CD4-positive, alpha-beta T cell (primary cell): ENCODE measurements at regions not wholly inside any gene's neighbourhood (a gene's known extent, or its start where the extent isn't known, plus 50 kb on each side); places are given as distances from the start of the nearest gene placed in this dataset.
"Not testable (repeated sequence)": the region's sequence is repeated elsewhere in the genome, so short reads cannot be mapped to it uniquely, and the experiment has no call there.

ENCODE experiments used
- ATAC-seq: fragments of 200-7000 bp; cut with Tn5 transposase; one replicate; pipeline ENCODE4 v1.10.0; 2022; ENCODE audit warnings: mild to moderate bottlenecking; ENCODE audit not compliant: poor library complexity
- CTCF ChIA-PET: fragments of 350-600 bp; sonication (Branson Sonifier 250); formaldehyde crosslinking; loops from one replicate; lab custom pipeline; 2021; ENCODE audit warnings: antibody characterized with exemption, inconsistent platforms; lab: Charles Lee
- POLR2A ChIA-PET: fragments of 350-600 bp; sonication (Branson Sonifier 250); formaldehyde crosslinking; loops from one replicate; lab custom pipeline; 2021; ENCODE audit warnings: antibody characterized with exemption, inconsistent platforms; lab: Charles Lee
- DNase-seq, 14 experiments: peaks; one replicate each; pipeline ENCODE4 v3.0.0-alpha.2; 2013 to 2020; ENCODE audit warnings: mixed read lengths in 2 of 14
- H3K27ac ChIP-seq, 2 donors: one replicate each; pipeline versions ENCODE4 v1.5.1 to v1.7.0; 2013; ENCODE audit warnings: low read length in 2 of 2, low read depth in 1 of 2, mild to moderate bottlenecking in 1 of 2
- H3K27me3 ChIP-seq, 2 experiments: 1 replicate in 1 of 2; 2 replicates in 1 of 2; pipeline versions ENCODE4 v1.6.1 to v1.7.0; 2013; ENCODE audit warnings: low read length in 2 of 2, control low read depth in 1 of 2, mild to moderate bottlenecking in 1 of 2, moderate library complexity in 1 of 2; ENCODE audit not compliant: insufficient read depth in 2 of 2, control insufficient read depth in 1 of 2
- H3K36me3 ChIP-seq: one replicate; pipeline ENCODE4 v1.6.1; 2013; ENCODE audit warnings: low read length, control low read depth; ENCODE audit not compliant: insufficient read depth
- H3K4me1 ChIP-seq: one replicate; pipeline ENCODE4 v1.6.1; 2013; ENCODE audit warnings: low read length, control low read depth; ENCODE audit not compliant: insufficient read depth
- H3K4me3 ChIP-seq: one replicate; pipeline ENCODE4 v1.5.1; 2013; ENCODE audit warnings: mild to moderate bottlenecking, low read length, moderate library complexity
- H3K9me3 ChIP-seq, 2 experiments: 1 replicate in 1 of 2; 2 replicates in 1 of 2; pipeline versions ENCODE4 v1.6.1 to v1.7.0; 2013; ENCODE audit warnings: low read length in 2 of 2, mild to moderate bottlenecking in 2 of 2, control low read depth in 1 of 2, moderate library complexity in 1 of 2; ENCODE audit not compliant: control insufficient read depth in 1 of 2, insufficient read depth in 1 of 2
- H3K27ac Mint-ChIP-seq: one replicate; pipeline ENCODE4 v1.8.0; 2020; ENCODE audit warnings: mixed read lengths
- H3K27me3 Mint-ChIP-seq: one replicate; pipeline ENCODE4 v1.8.0; 2021; ENCODE audit warnings: mixed read lengths
- H3K36me3 Mint-ChIP-seq: one replicate; pipeline ENCODE4 v1.8.0; 2021; ENCODE audit warnings: low read depth, mixed read lengths
- H3K4me1 Mint-ChIP-seq: one replicate; pipeline ENCODE4 v1.8.0; 2021; ENCODE audit warnings: low read depth, mixed read lengths
- H3K4me3 Mint-ChIP-seq: one replicate; pipeline ENCODE4 v1.8.0; 2020; ENCODE audit warnings: mild to moderate bottlenecking, mixed read lengths
- H3K9me3 Mint-ChIP-seq: one replicate; pipeline ENCODE4 v1.8.0; 2020; ENCODE audit warnings: mixed read lengths
- CTCF ChIP-seq: fragments of 200-600 bp; IDR thresholded peaks from one replicate; pipeline ENCODE4 v1.8.0; 2022; ENCODE audit warnings: antibody characterized with exemption, mild to moderate bottlenecking
- intact Hi-C, 2 experiments: fragments of 100-400 bp; cut with DNase I in 1 of 2; cut with micrococcal nuclease in 1 of 2; formaldehyde crosslinking; loops; one replicate each; pipeline versions ENCODE4 v1.15.1 to v1.9.0; 2023 to 2025; cut with DNase I, micrococcal nuclease

GRCh38 chr15:96870580-96870979, 540.1 kb downstream of the NR2F2 start:
- Mint-ChIP-seq H3K27ac (no peak overlapping the region), H3K27me3 (no peaks in the 10 kb centered on the region), H3K9me3 (no peaks in the 10 kb centered on the region), H3K36me3 (no peaks in the 10 kb centered on the region), H3K4me1 (no peaks in the 10 kb centered on the region), H3K4me3 (no peak overlapping the region)
- Histone ChIP-seq H3K36me3 (no peaks in the 10 kb centered on the region), H3K27me3 (no peaks in the 10 kb centered on the region), H3K4me3 (no peak overlapping the region), H3K27ac (no peak overlapping the region), H3K9me3 (peaks cover 0 to 11% of the 10 kb centered on the region in 2 experiments), H3K4me1 (no peaks in the 10 kb centered on the region)
- no peak for DNase-seq
- POLR2A ChIA-PET, result no interaction called here
- no peak for ATAC-seq
- CTCF ChIA-PET, result interaction anchor here (1.3 kb wide), 1 partner anchor 13 kb away, joined by 4 read pairs; no protein-coding TSS in a partner anchor
- intact Hi-C loops, result no loop called here
- no peak for TF ChIP-seq CTCF

- H3K4me1 ChIP-seq, H3K4me1 Mint-ChIP-seq, H3K27me3 Mint-ChIP-seq, ATAC-seq, H3K27ac Mint-ChIP-seq, H3K36me3 Mint-ChIP-seq, CTCF ChIA-PET, intact Hi-C loops, H3K4me3 ChIP-seq, H3K4me3 Mint-ChIP-seq, H3K36me3 ChIP-seq, H3K9me3 Mint-ChIP-seq, POLR2A ChIA-PET, H3K27ac ChIP-seq, H3K27me3 ChIP-seq, H3K9me3 ChIP-seq, DNase-seq: not testable (repeated sequence)
Measured at GRCh38 chr15:96877442-96877841, 546.9 kb downstream of the NR2F2 start.

- H3K27ac Mint-ChIP-seq, result no peak overlapping the region
- H3K36me3 Mint-ChIP-seq, result no peaks in the 10 kb centered on the region
- DNase-seq (no peak), ATAC-seq (no peak)
- no peaks in the 10 kb centered on the region for H3K4me1 ChIP-seq
- ChIA-PET CTCF (interaction anchor here (0.6 kb wide), 1 partner anchor 268 kb away, joined by 3 read pairs; no protein-coding TSS in a partner anchor), POLR2A (no interaction called here)
- no peak for TF ChIP-seq CTCF
- H3K27ac ChIP-seq, result no peak overlapping the region
- H3K9me3 ChIP-seq, result no peaks in the 10 kb centered on the region
- no peaks in the 10 kb centered on the region for H3K27me3 Mint-ChIP-seq
- H3K9me3 Mint-ChIP-seq, result no peaks in the 10 kb centered on the region
- no peaks in the 10 kb centered on the region for H3K4me1 Mint-ChIP-seq
- intact Hi-C loops, result no loop called here
- H3K36me3 ChIP-seq, result no peaks in the 10 kb centered on the region
- H3K27me3 ChIP-seq, result no peaks in the 10 kb centered on the region
- H3K4me3 ChIP-seq, result no peak overlapping the region
- no peak overlapping the region for H3K4me3 Mint-ChIP-seq
Measured at GRCh38 chr15:96878129-96878528, 547.6 kb downstream of the NR2F2 start.

GRCh38 chr15:96882121-96882772, 551.7 kb downstream of the NR2F2 start:
- ChIA-PET CTCF (no interaction called here), POLR2A (no interaction called here)
- Histone ChIP-seq H3K27ac (no peak overlapping the region), H3K36me3 (no peaks in the 10 kb centered on the region), H3K4me3 (no peak overlapping the region), H3K27me3 (no peaks in the 10 kb centered on the region), H3K4me1 (no peaks in the 10 kb centered on the region), H3K9me3 (no peaks in the 10 kb centered on the region)
- Mint-ChIP-seq H3K4me1 (no peaks in the 10 kb centered on the region), H3K4me3 (no peak overlapping the region), H3K27me3 (no peaks in the 10 kb centered on the region), H3K9me3 (peaks cover 1% of the 10 kb centered on the region), H3K36me3 (no peaks in the 10 kb centered on the region), H3K27ac (no peak overlapping the region)
- no peak for TF ChIP-seq CTCF
- DNase-seq, result no peak
- intact Hi-C loops, result no loop called here
- no peak for ATAC-seq
